ENCODE measurements at regions not wholly inside any gene's neighbourhood (a gene's known extent, or its start where the extent isn't known, plus 50 kb on each side); places are given as distances from the start of the nearest gene placed in this dataset.

DNA sequence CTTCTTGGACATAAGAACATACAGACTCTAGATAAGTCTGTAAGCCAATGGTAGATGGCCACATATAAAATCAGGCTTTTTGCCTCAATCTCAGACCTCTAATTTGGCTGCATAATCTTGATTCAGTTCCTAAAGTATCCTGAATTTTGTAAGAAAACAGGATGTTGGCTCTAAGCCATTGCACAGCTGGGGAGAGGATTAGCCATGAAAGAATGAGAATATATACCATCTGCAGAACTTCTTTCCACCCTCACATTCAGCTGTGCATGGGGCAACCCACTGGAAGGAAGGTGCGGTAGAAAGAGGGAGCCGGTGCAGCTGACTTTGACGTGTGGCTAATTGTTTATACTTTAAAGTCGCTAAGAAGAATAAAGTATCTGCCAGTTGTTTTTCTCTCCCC is 1061.6 kb upstream of the FAM98A start:
- TF ChIP-seq CTCF (conservative IDR thresholded peaks at IDR 0.05; ENCODE audit: low read depth, low read length) (no peak), EZH2 (IDR thresholded peaks at IDR 0.05; ENCODE audit: borderline replicate concordance, low read depth, low read length, poor library complexity, severe bottlenecking) (no peak)
